ENCODE measurements at regions not wholly inside any gene's neighbourhood (a gene's known extent, or its start where the extent isn't known, plus 50 kb on each side); places are given as distances from the start of the nearest gene placed in this dataset.

GRCh38 chr10:104505521-104506042 is 135.5 kb upstream of the SORCS3 start:
- DNase-seq (ENCODE audit: low spot score) = no peak
- H3K4me3 Mint-ChIP-seq = no peak overlapping the region
- no peaks in the 10 kb centered on the region for H3K36me3 Mint-ChIP-seq
- no peaks in the 10 kb centered on the region for H3K9me3 Mint-ChIP-seq
- H3K27me3 Mint-ChIP-seq = peaks cover 21 to 36% of the 10 kb centered on the region in 2 donors
- no peak for ATAC-seq
- H3K4me1 Mint-ChIP-seq (ENCODE audit: low read depth in 2 of 2) = no peaks in the 10 kb centered on the region
- no peak overlapping the region for H3K27ac Mint-ChIP-seq

- no peak for DNase-seq (ENCODE audit: low spot score)
- no peaks in the 10 kb centered on the region for H3K9me3 Mint-ChIP-seq
- peaks cover 18 to 33% of the 10 kb centered on the region in 2 donors for H3K27me3 Mint-ChIP-seq
- H3K27ac Mint-ChIP-seq = no peak overlapping the region
- no peaks in the 10 kb centered on the region for H3K36me3 Mint-ChIP-seq
- ATAC-seq = no peak
- H3K4me3 Mint-ChIP-seq = no peak overlapping the region
- H3K4me1 Mint-ChIP-seq (ENCODE audit: low read depth in 2 of 2) = no peaks in the 10 kb centered on the region
Measured at GRCh38 chr10:104509981-104510380, 131.1 kb upstream of the SORCS3 start.

DNA sequence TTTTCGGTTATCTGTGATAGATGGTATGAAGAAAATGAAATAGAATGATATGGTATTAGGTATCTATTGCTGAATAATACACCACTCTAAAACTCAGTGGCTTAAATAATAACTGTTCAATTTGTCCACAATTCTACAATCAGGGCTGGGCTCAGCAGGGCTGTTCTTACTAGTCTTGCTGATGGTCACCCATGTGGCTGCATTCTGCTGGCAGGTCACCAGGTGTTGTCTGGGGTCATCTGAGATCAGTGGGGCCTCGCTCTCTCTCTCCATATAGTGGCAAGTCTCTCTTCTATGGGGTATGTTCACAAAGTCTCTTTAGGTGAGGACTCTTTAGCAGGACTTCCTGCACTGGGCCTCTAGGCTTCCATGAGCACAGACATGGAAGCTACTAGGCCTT is 130.4 kb upstream of the SORCS3 start:
- no peaks in the 10 kb centered on the region for H3K4me1 Mint-ChIP-seq (ENCODE audit: low read depth in 2 of 2)
- peaks cover 20 to 37% of the 10 kb centered on the region in 2 donors for H3K27me3 Mint-ChIP-seq
- no peak overlapping the region for H3K4me3 Mint-ChIP-seq
- no peaks in the 10 kb centered on the region for H3K36me3 Mint-ChIP-seq
- ATAC-seq (no peak), DNase-seq (ENCODE audit: low spot score) (no peak)
- no peak overlapping the region for H3K27ac Mint-ChIP-seq
- H3K9me3 Mint-ChIP-seq = no peaks in the 10 kb centered on the region

- Mint-ChIP-seq H3K36me3 (no peaks in the 10 kb centered on the region), H3K27me3 (peaks cover 17 to 31% of the 10 kb centered on the region in 2 donors), H3K27ac (no peak overlapping the region), H3K9me3 (no peaks in the 10 kb centered on the region), H3K4me3 (no peak overlapping the region), H3K4me1 (ENCODE audit: low read depth in 2 of 2) (no peaks in the 10 kb centered on the region)
- no peak for DNase-seq (ENCODE audit: low spot score)
- ATAC-seq = no peak
Measured at GRCh38 chr10:104512800-104513199, 128.3 kb upstream of the SORCS3 start.

DNA sequence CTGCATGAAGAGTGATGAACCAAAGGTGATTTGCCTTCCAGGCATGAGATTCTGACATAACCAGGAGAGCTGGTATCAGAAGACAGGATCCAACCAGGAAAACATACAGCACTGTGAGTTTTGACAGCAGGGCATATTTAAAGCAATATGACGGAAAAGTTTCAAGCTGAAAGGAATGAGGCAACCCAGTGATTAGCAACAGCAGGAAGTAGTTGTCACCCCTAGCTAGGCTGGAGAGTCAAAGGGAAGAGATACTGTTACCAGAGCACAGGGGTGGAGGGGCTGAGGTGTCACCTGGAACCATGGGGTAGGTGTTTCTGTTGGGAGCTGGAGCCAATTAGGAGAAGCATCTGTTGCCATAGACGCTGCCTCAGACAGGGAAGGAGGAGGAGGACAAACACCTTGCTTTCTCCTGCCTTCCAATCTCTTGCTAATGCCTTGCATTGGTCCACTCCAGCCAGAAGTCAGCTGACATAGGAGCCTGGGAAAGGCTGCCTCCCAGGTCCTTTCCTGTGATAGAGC is 125.4 kb upstream of the SORCS3 start:
- Mint-ChIP-seq H3K36me3 (no peaks in the 10 kb centered on the region), H3K27me3 (peaks cover 15 to 26% of the 10 kb centered on the region in 2 donors), H3K9me3 (no peaks in the 10 kb centered on the region), H3K4me3 (no peak overlapping the region), H3K27ac (no peak overlapping the region), H3K4me1 (ENCODE audit: low read depth in 2 of 2) (no peaks in the 10 kb centered on the region)
- DNase-seq (ENCODE audit: low spot score) (no peak), ATAC-seq (no peak)

DNA sequence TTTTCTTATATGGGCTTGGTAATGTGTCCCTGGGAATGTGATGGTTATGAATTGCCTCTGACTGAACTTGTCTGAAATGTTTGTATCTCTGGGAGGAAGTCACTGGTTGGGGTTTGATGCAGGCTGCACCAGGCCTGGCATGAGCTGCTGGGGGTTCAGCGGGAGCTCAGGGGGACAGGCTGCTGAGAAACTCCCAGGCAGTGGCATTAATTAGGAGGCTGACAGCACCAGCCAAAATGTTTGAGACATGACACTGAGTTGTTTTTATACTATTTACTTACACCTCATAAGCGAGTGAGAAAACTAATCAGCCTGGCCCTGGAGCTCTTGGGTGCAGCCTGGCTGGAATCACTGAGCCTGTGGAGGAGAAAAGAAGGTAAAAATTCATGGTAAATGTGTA is 124.1 kb upstream of the SORCS3 start:
- ATAC-seq (no peak), DNase-seq (ENCODE audit: low spot score) (no peak)
- Mint-ChIP-seq H3K4me3 (no peak overlapping the region), H3K27me3 (peaks cover 12 to 21% of the 10 kb centered on the region in 2 donors), H3K4me1 (ENCODE audit: low read depth in 2 of 2) (no peaks in the 10 kb centered on the region), H3K36me3 (no peaks in the 10 kb centered on the region), H3K27ac (no peak overlapping the region), H3K9me3 (no peaks in the 10 kb centered on the region)

GRCh38 chr10:104517946-104518345 is 123.1 kb upstream of the SORCS3 start:
- Mint-ChIP-seq H3K9me3 (no peaks in the 10 kb centered on the region), H3K27ac (no peak overlapping the region), H3K4me1 (ENCODE audit: low read depth in 2 of 2) (no peaks in the 10 kb centered on the region), H3K36me3 (no peaks in the 10 kb centered on the region), H3K27me3 (peaks cover 15 to 21% of the 10 kb centered on the region in 2 donors), H3K4me3 (no peak overlapping the region)
- no peak for ATAC-seq
- DNase-seq (ENCODE audit: low spot score) = no peak

GRCh38 chr10:104518891-104519290 is 122.2 kb upstream of the SORCS3 start:
- peaks cover 15 to 24% of the 10 kb centered on the region in 2 donors for H3K27me3 Mint-ChIP-seq
- H3K36me3 Mint-ChIP-seq = no peaks in the 10 kb centered on the region
- DNase-seq (ENCODE audit: low spot score) = no peak
- no peaks in the 10 kb centered on the region for H3K4me1 Mint-ChIP-seq (ENCODE audit: low read depth in 2 of 2)
- no peak overlapping the region for H3K27ac Mint-ChIP-seq
- H3K9me3 Mint-ChIP-seq = no peaks in the 10 kb centered on the region
- no peak overlapping the region for H3K4me3 Mint-ChIP-seq
- no peak for ATAC-seq

GRCh38 chr10:104520653-104521052 is 120.4 kb upstream of the SORCS3 start:
- ATAC-seq = no peak
- no peak overlapping the region for H3K27ac Mint-ChIP-seq
- no peak for DNase-seq (ENCODE audit: low spot score)
- H3K4me1 Mint-ChIP-seq (ENCODE audit: low read depth in 2 of 2) = no peaks in the 10 kb centered on the region
- H3K4me3 Mint-ChIP-seq = no peak overlapping the region
- no peaks in the 10 kb centered on the region for H3K9me3 Mint-ChIP-seq
- no peaks in the 10 kb centered on the region for H3K36me3 Mint-ChIP-seq
- H3K27me3 Mint-ChIP-seq = peaks cover 17 to 25% of the 10 kb centered on the region in 2 donors

DNA sequence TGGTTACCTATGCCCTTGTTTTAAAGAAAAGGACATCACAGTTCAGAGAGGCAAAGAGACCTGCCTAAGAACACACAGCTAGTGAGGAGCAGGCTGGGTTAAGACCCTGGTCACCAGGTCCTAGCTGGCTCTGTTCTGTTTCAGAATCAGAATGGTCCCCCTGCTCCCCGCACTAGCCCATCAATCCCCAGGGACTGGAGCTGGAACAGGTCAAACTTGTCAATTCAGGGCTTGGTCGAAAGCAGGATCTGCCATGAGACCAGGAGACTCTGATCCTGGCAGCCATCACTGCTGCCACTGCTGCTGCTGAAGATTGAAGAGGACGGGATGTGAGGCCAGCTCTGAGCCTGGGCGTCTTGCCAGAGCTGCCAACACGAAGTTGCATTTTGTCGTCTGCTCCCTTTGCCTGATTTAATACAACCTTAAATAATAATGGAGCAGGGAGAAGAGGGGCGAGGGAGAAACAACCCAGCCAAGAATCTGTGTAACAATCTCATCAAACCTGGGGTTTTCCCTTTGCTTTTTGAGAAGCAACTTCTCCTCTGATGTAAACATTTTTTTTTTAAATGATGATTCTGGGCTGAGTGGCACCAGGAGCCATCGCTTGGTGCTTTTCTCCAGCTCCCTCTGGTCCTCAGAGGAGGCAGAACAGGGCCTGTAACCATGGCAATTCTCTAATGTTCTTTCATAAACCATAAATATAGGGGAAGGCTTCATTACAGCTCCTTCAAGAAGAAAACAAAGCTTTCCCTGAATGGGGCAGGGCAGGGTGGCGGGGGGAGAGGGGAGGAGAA is 119.0 kb upstream of the SORCS3 start:
- Mint-ChIP-seq H3K4me3 (no peak overlapping the region), H3K9me3 (no peaks in the 10 kb centered on the region), H3K4me1 (ENCODE audit: low read depth in 2 of 2) (no peaks in the 10 kb centered on the region), H3K36me3 (no peaks in the 10 kb centered on the region), H3K27ac (no peak overlapping the region), H3K27me3 (peaks cover 18 to 20% of the 10 kb centered on the region in 2 donors)
- DNase-seq (ENCODE audit: low spot score) = no peak
- no peak for ATAC-seq

GRCh38 chr10:104526188-104526587 is 114.9 kb upstream of the SORCS3 start:
- no peak for DNase-seq (ENCODE audit: low spot score)
- Mint-ChIP-seq H3K9me3 (no peaks in the 10 kb centered on the region), H3K27me3 (peaks cover 8 to 14% of the 10 kb centered on the region in 2 donors), H3K36me3 (no peaks in the 10 kb centered on the region), H3K4me1 (ENCODE audit: low read depth in 2 of 2) (no peaks in the 10 kb centered on the region), H3K4me3 (no peak overlapping the region), H3K27ac (no peak overlapping the region)
- ATAC-seq = no peak

- H3K36me3 Mint-ChIP-seq = no peaks in the 10 kb centered on the region
- H3K27ac Mint-ChIP-seq = no peak overlapping the region
- no peak for ATAC-seq
- H3K9me3 Mint-ChIP-seq = no peaks in the 10 kb centered on the region
- H3K4me1 Mint-ChIP-seq (ENCODE audit: low read depth in 2 of 2) = no peaks in the 10 kb centered on the region
- DNase-seq (ENCODE audit: low spot score) = no peak
- peaks cover 8 to 12% of the 10 kb centered on the region in 2 donors for H3K27me3 Mint-ChIP-seq
- H3K4me3 Mint-ChIP-seq = no peak overlapping the region
Measured at GRCh38 chr10:104527013-104527412, 114.1 kb upstream of the SORCS3 start.

- no peaks in the 10 kb centered on the region for H3K9me3 Mint-ChIP-seq
Measured at GRCh38 chr10:104540181-104540580, 100.9 kb upstream of the SORCS3 start.

GRCh38 chr10:104541820-104542219 is 99.3 kb upstream of the SORCS3 start:
- no peak for DNase-seq (ENCODE audit: low spot score)
- peaks cover 12 to 23% of the 10 kb centered on the region in 2 donors for H3K27me3 Mint-ChIP-seq
- H3K4me1 Mint-ChIP-seq (ENCODE audit: low read depth in 2 of 2) = no peaks in the 10 kb centered on the region
- H3K9me3 Mint-ChIP-seq = no peaks in the 10 kb centered on the region
- H3K27ac Mint-ChIP-seq = no peak overlapping the region
- H3K4me3 Mint-ChIP-seq = no peak overlapping the region
- no peaks in the 10 kb centered on the region for H3K36me3 Mint-ChIP-seq
- no peak for ATAC-seq

More at GRCh38 chr10:104540181-104540580, 100.9 kb upstream of the SORCS3 start:
- no peak for ATAC-seq
- Mint-ChIP-seq H3K27me3 (peaks cover 15 to 25% of the 10 kb centered on the region in 2 donors), H3K36me3 (no peaks in the 10 kb centered on the region), H3K4me1 (ENCODE audit: low read depth in 2 of 2) (no peaks in the 10 kb centered on the region), H3K4me3 (no peak overlapping the region), H3K27ac (no peak overlapping the region)
- no peak for DNase-seq (ENCODE audit: low spot score)

Measured in natural killer cell treated with Interleukin-12 subunit alpha and Interleukin-12 subunit beta and Interleukin-15 and Interleukin-18, amount 100 ng/mL, for 72 hours (primary cell).